Femur (tissue), 1 donor: ENCODE measurements at regions not wholly inside any gene's neighbourhood (a gene's known extent, or its start where the extent isn't known, plus 50 kb on each side); places are given as distances from the start of the nearest gene placed in this dataset.
A peak's percentile ranks its signal among the peaks of the same experiment; 100 is the strongest.
"Not testable (repeated sequence)": the region's sequence is repeated elsewhere in the genome, so short reads cannot be mapped to it uniquely, and the experiment has no call there.

Source experiments
- DNase-seq: peaks from one replicate; pipeline ENCODE4 v3.0.0-alpha.2; 2017

GRCh38 chr7:3164380-3164792 is 120.7 kb upstream of the CARD11 start:
- no peak for DNase-seq

GRCh38 chr7:3165681-3166580 is 122.3 kb upstream of the CARD11 start:
- no peak for DNase-seq

GRCh38 chr7:3167551-3167950 is 123.9 kb upstream of the CARD11 start:
- DNase-seq: no peak

GRCh38 chr7:3168370-3168769 is 124.7 kb upstream of the CARD11 start:
- no peak for DNase-seq

- DNase-seq: no peak
These were observed 125.2 kb upstream of the CARD11 start for GRCh38 chr7:3168869-3169268.

GRCh38 chr7:3172768-3173280 is 128.2 kb upstream of the SDK1 start:
- no peak for DNase-seq

- DNase-seq: no peak
These were observed 126.4 kb upstream of the SDK1 start for GRCh38 chr7:3174515-3175284.

GRCh38 chr7:3175285-3175902 is 125.7 kb upstream of the SDK1 start:
- no peak for DNase-seq

GRCh38 chr7:3176112-3177000 is 124.7 kb upstream of the SDK1 start:
- no peak for DNase-seq

GRCh38 chr7:3177271-3177670 is 123.8 kb upstream of the SDK1 start:
- no peak for DNase-seq

GRCh38 chr7:3179456-3179855 is 121.6 kb upstream of the SDK1 start:
- DNase-seq: no peak

GRCh38 chr7:3180604-3181003 is 120.4 kb upstream of the SDK1 start:
- no peak for DNase-seq

GRCh38 chr7:3182055-3182454 is 119.0 kb upstream of the SDK1 start:
- not testable (repeated sequence) for DNase-seq

GRCh38 chr7:3187444-3188040 is 113.5 kb upstream of the SDK1 start:
- no peak for DNase-seq

- DNase-seq: no peak
These were observed 112.1 kb upstream of the SDK1 start for GRCh38 chr7:3188946-3189345.

- DNase-seq: no peak
These were observed 109.5 kb upstream of the SDK1 start for GRCh38 chr7:3191548-3191947.

- DNase-seq: no peak
These were observed 108.4 kb upstream of the SDK1 start for GRCh38 chr7:3192669-3193068.

GRCh38 chr7:3193379-3194120 is 107.5 kb upstream of the SDK1 start:
- no peak for DNase-seq

GRCh38 chr7:3194501-3195141 is 106.4 kb upstream of the SDK1 start:
- DNase-seq: peak; percentile 22

GRCh38 chr7:3195160-3195559 is 105.9 kb upstream of the SDK1 start:
- no peak for DNase-seq
